AG09319 (cell line): ENCODE measurements at regions not wholly inside any gene's neighbourhood (a gene's known extent, or its start where the extent isn't known, plus 50 kb on each side); places are given as distances from the start of the nearest gene placed in this dataset.
"Not testable (repeated sequence)": the region's sequence is repeated elsewhere in the genome, so short reads cannot be mapped to it uniquely, and the experiment has no call there.

Experiments used
- DNase-seq: peaks from one replicate; pipeline ENCODE4 v3.0.0-alpha.2; 2010; ENCODE audit warnings: low read depth; ENCODE audit errors: extremely low read depth
- TF ChIP-seq, protein P1 (sequence below): IDR thresholded peaks from 2 replicates; pipeline ENCODE4 v1.5.1; 2011; ENCODE audit warnings: low read depth, mild to moderate bottlenecking, inconsistent platforms, low read length, moderate library complexity

DNA sequence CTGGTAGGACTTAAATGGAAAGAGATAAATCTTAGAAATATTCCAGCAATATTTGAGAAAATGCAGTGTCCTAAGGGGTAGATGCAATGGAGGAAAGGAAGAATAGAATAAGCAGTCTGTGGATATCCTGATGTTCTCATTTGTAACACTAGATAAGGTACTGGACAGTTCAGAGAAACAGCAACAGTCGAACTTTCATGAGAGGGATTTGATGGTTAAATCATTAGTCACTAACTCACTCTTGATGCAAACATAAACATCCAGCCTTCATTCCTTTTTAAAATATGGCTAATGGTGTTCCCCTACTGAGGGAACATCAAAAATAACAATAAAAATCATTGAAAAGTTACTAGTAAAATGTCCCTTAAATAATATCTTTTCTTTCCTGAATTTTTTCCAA lies 211.4 kb upstream of the SLC39A10 start:
- TF ChIP-seq, protein P1, sequence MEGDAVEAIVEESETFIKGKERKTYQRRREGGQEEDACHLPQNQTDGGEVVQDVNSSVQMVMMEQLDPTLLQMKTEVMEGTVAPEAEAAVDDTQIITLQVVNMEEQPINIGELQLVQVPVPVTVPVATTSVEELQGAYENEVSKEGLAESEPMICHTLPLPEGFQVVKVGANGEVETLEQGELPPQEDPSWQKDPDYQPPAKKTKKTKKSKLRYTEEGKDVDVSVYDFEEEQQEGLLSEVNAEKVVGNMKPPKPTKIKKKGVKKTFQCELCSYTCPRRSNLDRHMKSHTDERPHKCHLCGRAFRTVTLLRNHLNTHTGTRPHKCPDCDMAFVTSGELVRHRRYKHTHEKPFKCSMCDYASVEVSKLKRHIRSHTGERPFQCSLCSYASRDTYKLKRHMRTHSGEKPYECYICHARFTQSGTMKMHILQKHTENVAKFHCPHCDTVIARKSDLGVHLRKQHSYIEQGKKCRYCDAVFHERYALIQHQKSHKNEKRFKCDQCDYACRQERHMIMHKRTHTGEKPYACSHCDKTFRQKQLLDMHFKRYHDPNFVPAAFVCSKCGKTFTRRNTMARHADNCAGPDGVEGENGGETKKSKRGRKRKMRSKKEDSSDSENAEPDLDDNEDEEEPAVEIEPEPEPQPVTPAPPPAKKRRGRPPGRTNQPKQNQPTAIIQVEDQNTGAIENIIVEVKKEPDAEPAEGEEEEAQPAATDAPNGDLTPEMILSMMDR, result no peak
- no peak for DNase-seq

DNA sequence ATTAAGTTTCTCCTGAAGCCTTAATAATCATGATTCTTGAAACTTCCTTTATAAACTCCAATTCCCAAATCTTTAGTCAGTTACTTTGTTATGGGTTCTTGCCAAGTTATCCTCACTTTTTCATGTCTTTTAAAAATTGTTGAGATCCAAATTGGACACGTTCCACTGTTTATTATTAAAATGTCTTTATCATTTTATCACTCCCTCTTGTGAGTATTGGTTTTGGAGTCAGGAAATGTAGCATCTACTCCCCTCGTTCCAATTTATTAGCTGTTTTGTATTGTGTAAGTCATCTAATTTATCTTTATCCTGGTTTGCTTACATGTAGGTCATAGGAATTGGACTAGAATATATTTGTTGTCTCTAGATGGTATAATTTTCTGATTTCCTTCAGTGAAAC lies 213.1 kb upstream of the SLC39A10 start:
- TF ChIP-seq, protein P1, result no peak
- DNase-seq, result no peak

DNA sequence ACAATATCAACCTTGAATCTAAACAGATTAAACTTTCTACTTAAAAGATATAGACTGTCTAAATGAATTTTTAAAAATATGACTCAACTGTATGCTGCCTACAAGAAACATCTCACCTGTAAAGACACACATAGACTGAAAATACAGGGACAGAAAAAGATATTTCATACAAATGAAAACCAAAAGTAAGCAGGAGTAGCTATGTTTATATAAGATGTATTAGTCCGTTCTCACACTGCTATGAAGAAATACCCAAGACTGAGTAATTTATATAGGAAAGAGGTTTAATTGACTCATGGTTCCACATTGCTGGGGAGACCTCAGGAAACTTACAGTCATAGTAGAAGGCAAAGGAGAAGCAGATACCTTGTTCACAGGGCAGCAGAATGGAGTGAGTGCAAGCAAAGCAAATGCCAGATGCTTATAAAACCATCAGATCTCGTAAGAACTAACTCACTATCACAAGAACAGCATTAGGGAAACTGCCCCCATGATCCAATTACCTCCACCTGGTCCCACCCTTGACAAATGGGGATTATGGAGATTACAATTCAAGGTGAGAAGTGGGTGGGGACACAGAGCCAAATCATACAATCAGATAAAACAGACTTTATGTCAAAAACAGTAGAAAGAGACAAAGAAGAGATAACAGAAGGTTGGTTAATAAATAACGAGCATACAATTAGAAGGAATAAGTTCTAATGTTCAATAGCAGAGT lies 214.4 kb upstream of the SLC39A10 start:
- DNase-seq, result no peak
- TF ChIP-seq, protein P1, result no peak

DNA sequence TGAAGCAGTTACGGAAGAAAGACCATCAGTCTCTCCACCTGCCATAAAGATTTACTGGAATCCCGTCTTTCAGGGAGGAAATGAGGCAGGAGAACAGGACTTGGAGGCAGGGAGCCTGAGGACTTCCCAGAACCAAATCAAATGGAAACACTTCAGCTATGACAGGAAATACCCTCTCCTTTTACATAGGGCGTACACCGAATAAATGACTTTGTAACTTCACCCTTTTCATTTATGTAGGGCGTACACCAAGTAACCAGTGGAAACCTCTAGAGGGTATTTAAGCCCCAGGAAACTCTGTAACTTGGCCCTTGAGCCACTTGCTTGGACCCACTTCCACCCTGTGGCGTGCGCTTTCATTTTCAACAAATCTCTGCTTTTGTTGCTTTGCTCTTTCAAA lies 218.3 kb upstream of the SLC39A10 start:
- TF ChIP-seq, protein P1, result no peak
- DNase-seq, result no peak

DNA sequence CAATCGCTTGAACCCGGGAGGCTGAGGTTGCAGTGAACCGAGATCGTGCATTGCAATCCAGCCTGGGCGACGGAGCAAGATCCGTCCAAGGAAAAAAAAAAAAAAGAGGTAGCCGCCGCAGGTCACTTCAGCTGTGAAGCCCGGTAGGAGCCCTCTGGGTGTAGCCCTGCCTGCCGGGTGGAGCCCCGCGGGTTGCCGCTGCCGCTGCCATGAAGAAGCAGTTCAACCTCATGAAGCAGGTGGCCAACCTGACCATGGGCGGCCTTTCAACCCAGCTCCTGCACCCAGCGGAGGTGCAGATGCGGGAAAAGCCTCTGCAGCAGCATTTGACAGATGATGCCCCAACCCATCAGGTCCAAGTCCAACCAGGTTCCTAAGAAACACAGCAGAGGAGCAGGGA lies 219.5 kb upstream of the SLC39A10 start:
- TF ChIP-seq, protein P1, result no peak
- no peak for DNase-seq

DNA sequence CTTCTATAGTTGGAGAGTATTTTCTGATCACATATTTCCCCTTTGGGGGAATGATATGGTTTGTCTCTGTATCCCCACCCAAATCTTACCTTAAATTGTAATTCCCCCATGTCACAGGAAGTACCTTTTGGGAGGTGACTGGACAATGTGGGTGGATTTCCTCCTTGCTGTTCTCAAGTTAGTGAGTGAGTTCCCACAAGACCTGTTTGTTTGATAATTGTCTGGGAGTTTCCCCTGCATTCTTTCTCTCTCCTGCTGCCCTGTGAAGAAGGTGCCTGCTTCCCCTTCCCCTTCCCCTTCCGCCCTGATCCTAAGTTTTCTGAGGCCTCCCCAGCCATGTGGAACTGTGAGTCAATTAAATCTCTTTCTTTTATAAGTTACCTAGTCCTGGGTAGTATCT lies 222.7 kb upstream of the SLC39A10 start:
- TF ChIP-seq, protein P1, result no peak
- DNase-seq, result no peak

DNA sequence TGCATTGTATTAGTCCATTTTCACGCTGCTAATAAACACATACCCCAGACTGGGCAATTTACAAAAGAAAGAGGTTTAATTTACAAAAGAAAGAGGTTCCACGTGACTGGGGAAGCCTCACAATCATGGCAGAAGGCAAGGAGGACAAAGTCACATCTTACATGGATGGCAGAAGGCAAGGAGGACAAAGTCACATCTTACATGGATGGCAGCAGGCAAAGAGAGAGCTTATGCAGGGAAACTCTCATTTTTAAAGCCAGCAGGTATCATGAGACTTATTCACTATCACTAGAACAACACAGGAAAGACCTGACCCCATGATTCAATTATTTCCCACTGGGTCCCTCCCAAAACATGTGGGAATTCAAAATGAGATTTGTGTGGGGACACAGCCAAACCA lies 223.3 kb upstream of the SLC39A10 start:
- not testable (repeated sequence) for DNase-seq

DNA sequence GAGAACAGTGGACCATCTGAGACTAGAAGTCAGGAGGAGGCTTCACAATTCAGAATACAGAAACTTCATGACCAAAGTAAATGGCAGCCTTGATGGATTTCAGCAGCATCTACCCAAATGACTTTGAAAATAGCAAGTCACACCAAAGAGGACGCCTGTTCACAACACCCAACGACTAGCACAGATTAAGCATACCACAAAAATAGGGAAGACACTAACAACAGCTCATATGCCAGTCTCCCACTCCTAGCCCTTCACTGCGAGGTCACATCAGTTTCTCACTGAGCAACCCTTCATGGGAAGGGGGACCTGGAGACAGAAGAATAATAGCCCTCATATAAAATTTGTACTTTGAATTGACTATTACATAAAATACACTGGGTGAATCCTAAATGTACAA lies 228.4 kb upstream of the SLC39A10 start:
- TF ChIP-seq, protein P1, result no peak
- no peak for DNase-seq
